Inflammatory macrophage treated with lipopolysaccharide for 4 hours (primary cell): ENCODE measurements at regions not wholly inside any gene's neighbourhood (a gene's known extent, or its start where the extent isn't known, plus 50 kb on each side); places are given as distances from the start of the nearest gene placed in this dataset.
"Not testable (repeated sequence)": the region's sequence is repeated elsewhere in the genome, so short reads cannot be mapped to it uniquely, and the experiment has no call there.

Experiments used
- DNase-seq: peaks from one replicate; pipeline ENCODE4 v3.0.0-alpha.2; 2020

- no peak for DNase-seq
Observed at GRCh38 chr6:116982401-116982800, 105.4 kb downstream of the RFX6 start.

- no peak for DNase-seq
Observed at GRCh38 chr6:116983375-116983774, 106.3 kb downstream of the RFX6 start.

DNA sequence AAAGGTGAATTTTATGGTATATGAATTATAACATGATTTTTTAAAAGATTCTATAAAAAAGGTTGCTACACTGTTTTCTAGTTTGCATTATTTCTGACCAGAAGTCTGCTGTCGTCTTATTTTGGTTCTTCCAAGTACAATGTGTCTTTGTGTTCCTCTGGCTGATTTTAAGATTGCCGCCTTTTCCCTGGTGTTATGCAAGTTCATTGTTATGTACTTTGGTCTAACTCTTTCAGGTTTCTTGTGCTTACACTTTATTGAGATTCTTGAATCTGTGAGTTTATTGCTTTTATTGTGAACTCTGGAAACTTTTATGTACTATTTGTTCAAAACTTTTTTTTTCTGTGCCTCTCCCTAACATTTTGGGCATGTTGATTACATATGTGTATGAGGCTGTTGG, 109.8 kb downstream of the RFX6 start:
- no peak for DNase-seq

DNA sequence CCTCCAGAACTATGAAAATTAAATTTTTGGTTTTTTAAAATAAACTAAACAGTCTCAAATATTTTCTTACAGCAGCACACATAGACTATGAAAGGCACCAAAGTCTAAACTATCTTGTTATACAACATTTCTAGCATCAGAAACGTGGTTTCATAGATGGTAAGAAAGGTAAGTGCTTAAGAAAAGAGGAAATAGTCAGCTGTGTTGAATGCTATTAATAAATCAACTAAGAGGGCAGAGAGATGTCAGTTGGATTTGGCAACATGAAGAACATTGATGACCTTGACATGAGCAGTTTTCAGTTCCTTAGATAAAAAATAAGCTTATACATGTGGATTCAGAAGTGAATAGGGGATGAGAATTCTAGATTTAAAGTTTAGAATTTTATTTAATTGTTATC, 113.6 kb downstream of the RFX6 start:
- DNase-seq, result no peak

DNA sequence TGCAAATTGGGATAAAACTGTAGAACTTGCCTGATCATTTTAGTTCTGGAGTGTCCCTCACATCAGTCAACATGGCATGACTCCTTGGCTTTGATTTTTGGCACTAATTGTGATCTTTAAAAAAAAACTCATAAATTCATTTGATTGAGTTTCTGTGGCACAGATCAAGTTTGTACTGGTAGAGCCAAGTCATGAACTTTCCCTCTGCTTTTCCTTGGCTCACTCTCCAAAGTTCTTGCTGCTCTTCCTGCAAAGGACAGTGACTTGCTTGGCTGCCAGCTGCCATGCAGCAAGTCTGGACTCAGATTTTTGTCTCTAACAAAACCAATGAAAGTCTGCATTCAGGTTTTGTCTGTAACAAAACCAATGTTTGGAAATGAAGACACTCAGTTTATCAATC, 115.5 kb downstream of the RFX6 start:
- DNase-seq, result no peak

GRCh38 chr6:116994447-116994846, 117.4 kb downstream of the RFX6 start:
- no peak for DNase-seq

- no peak for DNase-seq
Observed at GRCh38 chr6:116996842-116997241, 119.8 kb downstream of the RFX6 start.

DNA sequence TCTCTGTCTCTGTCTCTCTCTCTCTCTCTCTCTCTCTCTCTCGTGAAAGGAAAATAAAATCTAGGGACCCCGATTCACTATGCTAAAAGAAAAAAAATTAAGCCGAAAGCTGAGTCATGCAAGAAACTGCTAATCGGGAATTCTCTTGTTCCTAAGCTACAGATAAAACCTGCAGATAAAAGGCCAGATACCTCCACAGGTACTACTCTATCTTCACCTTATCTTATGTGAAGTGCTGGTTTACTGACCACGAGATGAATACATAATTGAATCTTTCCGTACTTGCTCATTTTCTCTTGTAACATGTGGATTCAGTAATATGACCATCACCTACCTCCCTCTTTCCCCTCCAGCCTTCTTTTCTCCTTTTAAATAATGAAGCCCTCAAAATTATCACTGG, 120.5 kb downstream of the RFX6 start:
- no peak for DNase-seq

DNA sequence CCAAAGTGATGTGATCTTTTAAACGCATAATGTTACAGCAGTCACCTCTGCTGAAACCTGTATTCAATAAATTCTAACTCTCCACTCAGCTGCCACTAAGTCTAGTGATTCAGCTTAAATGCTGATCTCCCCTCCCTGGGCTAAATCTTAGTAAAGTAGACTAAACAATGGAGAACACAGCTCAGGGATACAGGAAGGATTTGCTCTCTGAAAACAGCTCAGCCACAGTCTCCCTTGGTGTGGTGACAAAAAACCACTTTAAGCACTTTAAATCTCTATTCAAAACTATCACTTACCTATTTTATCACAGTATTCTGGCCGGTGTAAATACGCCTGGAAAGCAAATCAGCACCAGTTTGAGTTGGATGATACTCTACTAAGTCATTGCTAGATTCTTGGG, 130.6 kb downstream of the RFX6 start:
- no peak for DNase-seq

DNA sequence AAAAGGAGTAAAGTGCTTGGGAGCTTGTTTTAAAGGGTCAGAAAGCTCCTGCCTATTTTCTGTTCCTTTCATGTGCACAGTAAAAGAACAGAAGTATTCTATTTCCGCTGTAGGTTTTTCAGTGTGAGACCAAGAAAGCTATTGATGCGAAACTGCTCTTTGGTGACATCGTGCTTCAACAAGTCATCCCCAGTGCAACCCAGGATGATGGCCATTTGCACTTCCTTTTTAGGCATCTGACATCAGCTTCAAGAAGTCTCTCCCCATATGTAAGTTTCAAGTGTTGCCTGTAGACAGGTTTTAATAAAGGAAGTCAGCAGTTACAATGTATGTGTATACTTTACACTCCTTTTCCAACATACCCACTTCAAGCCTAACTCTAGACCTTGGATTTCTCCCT, 131.6 kb downstream of the RFX6 start:
- DNase-seq, result no peak

GRCh38 chr6:117014641-117015473, 137.8 kb downstream of the RFX6 start:
- DNase-seq, result not testable (repeated sequence)

DNA sequence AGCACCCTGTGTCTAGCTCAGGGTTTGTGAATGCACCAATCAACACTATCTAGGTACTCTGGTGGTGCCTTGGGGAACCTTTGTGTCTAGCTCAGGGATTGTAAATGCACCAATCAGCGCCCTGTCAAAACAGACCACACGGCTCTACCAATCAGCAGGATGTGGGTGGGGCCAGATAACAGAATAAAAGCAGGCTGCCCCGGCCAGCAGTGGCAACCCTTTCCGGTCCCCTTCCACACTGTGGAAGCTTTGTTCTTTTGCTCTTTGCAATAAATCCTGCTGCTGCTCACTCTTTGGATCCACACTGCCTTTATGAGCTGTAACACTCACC, 138.4 kb downstream of the RFX6 start:
- not testable (repeated sequence) for DNase-seq

DNA sequence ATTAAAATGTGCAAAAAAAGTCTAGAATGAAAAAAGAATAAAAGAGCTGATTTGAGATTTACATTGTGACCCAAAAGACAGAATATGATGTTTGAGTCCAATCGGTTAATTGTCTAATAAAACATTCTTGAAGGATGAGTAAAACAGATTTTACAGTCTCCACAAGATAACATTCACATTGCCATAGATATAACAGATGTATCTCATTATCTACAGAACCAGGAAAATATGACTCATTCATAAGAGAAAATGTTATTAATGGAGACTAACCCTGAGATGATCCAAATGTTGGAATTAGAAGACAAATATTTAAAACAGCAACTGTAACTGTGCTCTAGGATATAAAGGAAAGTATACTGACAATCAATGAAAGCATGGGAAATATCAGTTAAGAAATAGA, 141.7 kb downstream of the RFX6 start:
- no peak for DNase-seq

GRCh38 chr6:117022774-117023173, 145.7 kb downstream of the RFX6 start:
- DNase-seq, result no peak

- DNase-seq, result no peak
Observed at GRCh38 chr6:117025310-117025709, 148.3 kb downstream of the RFX6 start.

GRCh38 chr6:117028256-117028655, 151.2 kb downstream of the RFX6 start:
- DNase-seq, result no peak

- no peak for DNase-seq
Observed at GRCh38 chr6:117034547-117034946, 157.5 kb downstream of the RFX6 start.

DNA sequence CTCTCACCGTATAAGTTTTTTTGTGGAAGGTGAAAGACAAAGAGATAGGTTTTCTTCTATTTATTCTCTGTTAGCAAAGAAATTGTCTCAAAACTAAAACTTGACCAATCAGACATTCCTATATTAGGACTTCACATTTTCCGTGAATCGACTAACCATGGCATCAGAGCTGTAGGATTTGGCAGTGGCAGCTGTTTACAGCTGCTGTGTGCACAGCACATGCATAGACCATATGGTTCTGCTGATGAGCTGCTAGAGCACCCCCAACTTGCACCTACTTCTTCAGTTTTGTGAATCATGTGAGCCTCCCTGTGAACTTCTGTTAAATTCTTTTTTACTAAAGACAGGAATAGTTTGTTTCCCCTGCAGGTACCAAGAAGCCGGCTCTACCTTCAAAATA, 157.9 kb downstream of the RFX6 start:
- DNase-seq, result no peak

DNA sequence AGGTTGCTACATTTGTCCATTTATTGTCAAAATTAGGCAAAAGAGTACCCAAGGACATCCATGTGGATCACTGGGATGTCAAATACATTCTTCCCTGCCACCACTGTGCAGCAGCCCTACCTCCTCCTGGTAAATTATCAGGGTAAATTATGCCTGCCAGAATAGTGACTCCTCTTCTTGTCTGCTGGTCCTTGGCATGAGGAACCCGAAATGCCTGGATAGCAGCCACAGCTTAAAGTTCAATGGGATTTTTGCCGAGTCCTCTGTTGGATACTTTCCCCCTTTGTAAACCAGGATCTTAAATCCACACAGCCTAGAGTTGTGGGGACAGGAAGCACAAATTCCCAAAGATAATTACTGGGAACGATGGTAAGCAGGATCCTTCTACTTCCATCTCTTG, 173.3 kb downstream of the RFX6 start:
- DNase-seq, result no peak

GRCh38 chr6:117072134-117072533, 193.2 kb upstream of the VGLL2 start:
- DNase-seq, result no peak

GRCh38 chr6:117072781-117073180, 192.6 kb upstream of the VGLL2 start:
- no peak for DNase-seq

DNA sequence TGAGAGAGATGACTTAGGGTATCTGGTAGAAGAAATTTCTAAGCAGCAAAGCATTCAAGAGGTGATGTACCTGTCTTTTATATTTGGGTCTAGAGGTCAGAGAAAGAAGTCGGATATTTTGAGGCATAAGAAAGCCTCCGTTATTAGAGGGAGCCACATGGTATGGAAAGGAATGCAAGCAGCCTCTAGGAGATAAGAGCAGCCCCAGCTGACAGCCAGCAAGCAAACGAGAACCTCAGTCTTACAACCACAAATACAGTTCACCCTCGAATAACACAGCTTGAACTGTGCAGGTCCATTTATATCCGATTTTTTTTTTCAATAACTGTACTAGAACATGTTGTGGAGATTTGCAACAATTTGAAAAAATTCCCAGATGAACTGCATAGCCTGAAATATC, 190.7 kb upstream of the VGLL2 start:
- no peak for DNase-seq

- no peak for DNase-seq
Observed at GRCh38 chr6:117075218-117075617, 190.1 kb upstream of the VGLL2 start.

GRCh38 chr6:117076076-117076475, 189.3 kb upstream of the VGLL2 start:
- DNase-seq, result no peak

DNA sequence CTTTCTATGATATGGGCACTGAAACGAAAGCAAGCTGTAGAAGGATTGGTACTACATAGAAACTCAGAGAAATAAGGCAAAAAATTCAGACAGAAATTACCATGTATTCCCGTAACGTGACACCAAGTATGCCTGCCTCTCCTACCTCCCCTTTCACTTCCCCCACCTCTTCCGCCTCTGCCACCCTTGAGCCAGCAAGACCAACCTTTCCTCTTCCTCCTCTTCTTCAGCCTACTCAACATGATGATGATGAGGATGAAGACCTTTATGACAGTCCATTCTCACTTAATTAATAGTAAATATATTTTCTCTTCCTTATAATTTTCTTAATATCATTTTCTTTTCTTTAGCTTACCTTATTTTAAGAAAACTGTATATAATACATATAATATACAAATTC, 188.1 kb upstream of the VGLL2 start:
- no peak for DNase-seq
